B cell (primary cell): ENCODE measurements at regions not wholly inside any gene's neighbourhood (a gene's known extent, or its start where the extent isn't known, plus 50 kb on each side); places are given as distances from the start of the nearest gene placed in this dataset.
"Not testable (repeated sequence)": the region's sequence is repeated elsewhere in the genome, so short reads cannot be mapped to it uniquely, and the experiment has no call there.

Source experiments
- ATAC-seq: fragments of 200-7000 bp; cut with Tn5 transposase; one replicate; pipeline ENCODE4 v1.10.0; 2021; ENCODE audit warnings: low read depth, mild to moderate bottlenecking, moderate number of reproducible peaks, moderate library complexity
- CTCF ChIA-PET: fragments of 350-600 bp; sonication (Branson Sonifier 250); formaldehyde crosslinking; loops from one replicate; lab custom pipeline; 2021; ENCODE audit warnings: antibody characterized with exemption, inconsistent platforms; lab: Charles Lee
- POLR2A ChIA-PET: fragments of 350-600 bp; sonication (Branson Sonifier 250); formaldehyde crosslinking; loops from one replicate; lab custom pipeline; 2021; ENCODE audit warnings: antibody characterized with exemption; lab: Charles Lee
- DNase-seq: peaks from one replicate; pipeline ENCODE4 v3.0.0; 2013
- H2AFZ ChIP-seq: 2 replicates; pipeline ENCODE4 v1.6.1; 2012; ENCODE audit warnings: mild to moderate bottlenecking, low read depth, low read length; ENCODE audit not compliant: insufficient read depth, poor library complexity, severe bottlenecking
- H3K27ac ChIP-seq, 2 donors: 1 replicate in 1 of 2; 2 replicates in 1 of 2; pipeline ENCODE4 v1.5.1; 2012 to 2013; ENCODE audit warnings: low read length in 2 of 2, mild to moderate bottlenecking in 2 of 2, moderate library complexity in 1 of 2
- H3K27me3 ChIP-seq, 4 experiments: fragments of 200-600 bp in 1 of 4; sonication (generic) in 1 of 4; replicated peaks in 1 of 4; 1 replicate in 2 of 4; 2 replicates in 2 of 4; pipeline versions ENCODE4 v1.6.1 to v1.7.0; 2013 to 2016; ENCODE audit warnings: low read length in 3 of 4, mild to moderate bottlenecking in 2 of 4, mixed read lengths in 1 of 4, moderate library complexity in 1 of 4; ENCODE audit not compliant: insufficient read depth in 4 of 4, control insufficient read depth in 3 of 4; ENCODE audit errors: control extremely low read depth in 1 of 4
- H3K36me3 ChIP-seq, 2 experiments: replicated peaks in 1 of 2; 1 replicate in 1 of 2; 2 replicates in 1 of 2; pipeline versions ENCODE4 v1.6.1 to v1.7.1; 2013; ENCODE audit warnings: low read length in 1 of 2; ENCODE audit not compliant: insufficient read depth in 2 of 2, control insufficient read depth in 1 of 2; ENCODE audit errors: control extremely low read depth in 1 of 2, extremely low read depth in 1 of 2
- H3K4me1 ChIP-seq, 2 donors: fragments of 200-600 bp in 1 of 2; sonication (generic) in 1 of 2; 1 replicate in 1 of 2; 2 replicates in 1 of 2; pipeline versions ENCODE4 v1.5.1 to v1.6.1; 2013 to 2017; ENCODE audit warnings: low read length in 2 of 2; ENCODE audit not compliant: control insufficient read depth in 2 of 2, insufficient read depth in 2 of 2
- H3K4me2 ChIP-seq: replicated peaks from 2 replicates; pipeline ENCODE3; 2012; ENCODE audit warnings: mild to moderate bottlenecking, low read depth, low read length; ENCODE audit not compliant: poor library complexity, severe bottlenecking
- H3K4me3 ChIP-seq, 5 experiments: fragments of 200-600 bp in 1 of 5; sonication (generic) in 1 of 5; 1 replicate in 3 of 5; 2 replicates in 2 of 5; pipeline versions ENCODE4 v1.5.1 to v1.7.0; 2011 to 2016; ENCODE audit warnings: low read length in 4 of 5, mild to moderate bottlenecking in 4 of 5, low read depth in 2 of 5, control low read depth in 1 of 5, moderate library complexity in 1 of 5; ENCODE audit not compliant: insufficient read depth in 1 of 5; ENCODE audit errors: control extremely low read depth in 1 of 5, extremely low read depth in 1 of 5
- H3K79me2 ChIP-seq: fragments of 200-600 bp; sonication (generic); one replicate; pipeline ENCODE4 v1.6.0; 2016; ENCODE audit warnings: low read length; ENCODE audit not compliant: control insufficient read depth, insufficient read depth
- H3K9ac ChIP-seq: fragments of 200-600 bp; sonication (generic); 2 replicates; pipeline ENCODE4 v1.6.1; 2017; ENCODE audit warnings: mild to moderate bottlenecking, low read length, moderate library complexity
- H3K9me3 ChIP-seq, 3 donors: one replicate each; pipeline versions ENCODE4 v1.6.1 to v1.7.1; 2013; ENCODE audit warnings: low read length in 2 of 3; ENCODE audit not compliant: control insufficient read depth in 2 of 3, insufficient read depth in 1 of 3; ENCODE audit errors: control extremely low read depth in 1 of 3
- H4K20me1 ChIP-seq: 2 replicates; pipeline ENCODE4 v1.6.0; 2012; ENCODE audit warnings: mild to moderate bottlenecking, low read length; ENCODE audit not compliant: insufficient read depth, control insufficient read depth, poor library complexity, severe bottlenecking
- H3K27ac Mint-ChIP-seq: one replicate; pipeline ENCODE4 v1.8.0; 2021; ENCODE audit warnings: mixed read lengths
- H3K27me3 Mint-ChIP-seq: one replicate; pipeline ENCODE4 v1.8.0; 2021; ENCODE audit warnings: mixed read lengths
- H3K4me1 Mint-ChIP-seq: one replicate; pipeline ENCODE4 v1.8.0; 2021; ENCODE audit warnings: mixed read lengths
- H3K4me3 Mint-ChIP-seq: one replicate; pipeline ENCODE4 v1.8.0; 2021; ENCODE audit warnings: mixed read lengths
- H3K9me3 Mint-ChIP-seq: one replicate; pipeline ENCODE4 v1.8.0; 2022; ENCODE audit warnings: mixed read lengths; ENCODE audit not compliant: insufficient read depth
- EZH2 ChIP-seq: IDR thresholded peaks from 2 replicates; pipeline ENCODE4 v1.6.1; 2012; ENCODE audit warnings: borderline replicate concordance, low read depth, mild to moderate bottlenecking, moderate library complexity, low read length; ENCODE audit not compliant: insufficient read depth, poor library complexity, severe bottlenecking
- WGBS: methylation state at CpG from one replicate; pipeline ENCODE4 v1.1.5; 2013; ENCODE audit warnings: missing lambda C conversion rate; ENCODE audit not compliant: insufficient coverage; 5-methylcytosine and 5-hydroxymethylcytosine counted together
- intact Hi-C: fragments of 100-400 bp; cut with micrococcal nuclease; formaldehyde crosslinking; loops from one replicate; pipeline ENCODE4 v1.10.0; 2022
- TF ChIP-seq, protein P1 (sequence below): fragments of 200-600 bp; IDR thresholded peaks from one replicate; pipeline ENCODE4 v1.8.0; 2022; ENCODE audit warnings: antibody characterized with exemption, mild to moderate bottlenecking

DNA sequence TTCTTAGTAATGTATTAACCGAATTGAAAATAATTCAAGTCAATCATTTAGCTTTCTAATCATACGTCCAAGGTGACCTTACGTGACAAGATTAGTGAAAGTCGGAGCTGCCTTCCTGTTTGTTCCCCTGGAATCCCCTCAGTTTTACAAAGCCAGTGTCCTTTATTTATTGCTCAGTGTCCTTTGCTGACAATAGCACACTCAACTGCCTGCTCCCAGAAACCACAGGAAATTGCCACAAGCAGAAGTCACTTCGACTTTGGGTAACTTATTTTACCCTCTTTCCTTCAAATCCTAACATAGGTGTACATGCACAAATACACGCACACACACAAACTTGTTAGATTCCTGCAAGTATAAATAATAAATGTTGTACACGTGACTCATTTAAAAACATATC lies 1167.7 kb upstream of the ADGRB3 start:
- TF ChIP-seq, protein P1, sequence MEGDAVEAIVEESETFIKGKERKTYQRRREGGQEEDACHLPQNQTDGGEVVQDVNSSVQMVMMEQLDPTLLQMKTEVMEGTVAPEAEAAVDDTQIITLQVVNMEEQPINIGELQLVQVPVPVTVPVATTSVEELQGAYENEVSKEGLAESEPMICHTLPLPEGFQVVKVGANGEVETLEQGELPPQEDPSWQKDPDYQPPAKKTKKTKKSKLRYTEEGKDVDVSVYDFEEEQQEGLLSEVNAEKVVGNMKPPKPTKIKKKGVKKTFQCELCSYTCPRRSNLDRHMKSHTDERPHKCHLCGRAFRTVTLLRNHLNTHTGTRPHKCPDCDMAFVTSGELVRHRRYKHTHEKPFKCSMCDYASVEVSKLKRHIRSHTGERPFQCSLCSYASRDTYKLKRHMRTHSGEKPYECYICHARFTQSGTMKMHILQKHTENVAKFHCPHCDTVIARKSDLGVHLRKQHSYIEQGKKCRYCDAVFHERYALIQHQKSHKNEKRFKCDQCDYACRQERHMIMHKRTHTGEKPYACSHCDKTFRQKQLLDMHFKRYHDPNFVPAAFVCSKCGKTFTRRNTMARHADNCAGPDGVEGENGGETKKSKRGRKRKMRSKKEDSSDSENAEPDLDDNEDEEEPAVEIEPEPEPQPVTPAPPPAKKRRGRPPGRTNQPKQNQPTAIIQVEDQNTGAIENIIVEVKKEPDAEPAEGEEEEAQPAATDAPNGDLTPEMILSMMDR = no peak
- TF ChIP-seq EZH2 = no peak
- Mint-ChIP-seq H3K27me3 (no peaks in the 10 kb centered on the region), H3K9me3 (peaks cover 11% of the 10 kb centered on the region), H3K4me1 (no peaks in the 10 kb centered on the region), H3K4me3 (no peak overlapping the region), H3K27ac (no peak overlapping the region)
- Histone ChIP-seq H3K4me3 (no peak overlapping the region), H3K79me2 (no peaks in the 10 kb centered on the region), H3K9ac (no peak overlapping the region), H3K27ac (no peak overlapping the region), H3K4me2 (no peak overlapping the region), H3K4me1 (no peaks in the 10 kb centered on the region), H3K36me3 (no peaks in the 10 kb centered on the region), H3K27me3 (no peaks in the 10 kb centered on the region), H3K9me3 (peaks cover 0 to 4% (median 0%) of the 10 kb centered on the region in 3 donors), H4K20me1 (no peaks in the 10 kb centered on the region), H2AFZ (no peak overlapping the region)
- intact Hi-C loops = no loop called here
- ATAC-seq (no peak), DNase-seq (no peak)
- CTCF ChIA-PET = no interaction called here
- POLR2A ChIA-PET = no interaction called here
- 49% methylated on average over 3 of the region's 7 CpGs for WGBS

DNA sequence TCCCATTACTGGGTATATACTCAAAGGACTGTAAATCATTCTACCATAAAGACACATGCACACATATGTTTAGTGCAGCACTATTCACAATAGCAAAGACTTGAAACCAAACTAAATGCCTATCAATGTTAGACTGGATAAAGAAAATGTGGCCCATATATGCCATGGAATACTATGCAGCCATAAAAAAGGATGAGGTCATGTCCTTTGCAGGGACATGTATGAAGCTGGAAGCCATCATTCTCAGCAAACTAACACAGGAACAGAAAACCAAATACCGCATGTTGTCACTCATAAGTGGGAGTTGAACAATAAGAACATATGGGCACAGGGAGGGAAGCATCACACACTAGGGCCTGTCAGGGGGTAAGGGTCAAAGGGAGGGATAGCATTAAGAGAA lies 1172.4 kb upstream of the ADGRB3 start:
- intact Hi-C loops = not testable (repeated sequence)

More for the DNA sequence above, 1172.4 kb upstream of the ADGRB3 start:
- H3K9ac ChIP-seq, H3K4me3 Mint-ChIP-seq, H3K27me3 ChIP-seq, H3K27ac ChIP-seq, H4K20me1 ChIP-seq, H3K4me2 ChIP-seq, POLR2A ChIA-PET, H3K4me1 Mint-ChIP-seq, ATAC-seq, H3K79me2 ChIP-seq, CTCF ChIA-PET, H3K4me1 ChIP-seq, H3K9me3 ChIP-seq, H3K36me3 ChIP-seq, H3K4me3 ChIP-seq, DNase-seq, H2AFZ ChIP-seq, H3K27ac Mint-ChIP-seq, H3K27me3 Mint-ChIP-seq: not testable (repeated sequence)
- no CpG with 5 or more reads among the region's 1 CpG for WGBS
- H3K9me3 Mint-ChIP-seq = peaks cover 16% of the 10 kb centered on the region
